K562 (cell line): ENCODE measurements at regions not wholly inside any gene's neighbourhood (a gene's known extent, or its start where the extent isn't known, plus 50 kb on each side); places are given as distances from the start of the nearest gene placed in this dataset.

Source experiments
- CTCF ChIP-seq, 3 experiments: IDR thresholded peaks in 2 of 3; conservative IDR thresholded peaks in 1 of 3; 2 replicates each; pipeline ENCODE4 v1.5.1; 2011 to 2012; ENCODE audit warnings: low read length in 3 of 3, mild to moderate bottlenecking in 3 of 3, control low read depth in 2 of 3, improper control_type of control experiment in 1 of 3, inconsistent platforms in 1 of 3, low read depth in 1 of 3, mixed read lengths in 1 of 3, moderate library complexity in 1 of 3; ENCODE audit not compliant: insufficient read depth in 2 of 3
- GTF2F1 ChIP-seq: IDR thresholded peaks from 2 replicates; pipeline ENCODE4 v1.6.1; 2011; ENCODE audit warnings: low read depth, low read length, improper control_type of control experiment
- MAX ChIP-seq: sonication (generic); formaldehyde crosslinking; IDR thresholded peaks from 2 replicates; pipeline ENCODE4 v1.9.0; 2022; ENCODE audit warnings: mild to moderate bottlenecking, missing genetic modification reagents
- MXI1 ChIP-seq: IDR thresholded peaks from 2 replicates; pipeline ENCODE4 v1.6.1; 2011; ENCODE audit warnings: low read depth, mild to moderate bottlenecking, improper control_type of control experiment, low read length
- POLR2AphosphoS5 ChIP-seq: IDR thresholded peaks from 2 replicates; pipeline ENCODE4 v1.6.1; 2011; ENCODE audit warnings: mild to moderate bottlenecking, low read depth, low read length, moderate library complexity; ENCODE audit not compliant: control insufficient read depth, insufficient read depth
- SRSF3 ChIP-seq: fragments of 200-400 bp; formaldehyde crosslinking; IDR thresholded peaks from 2 replicates; pipeline ENCODE4 v1.6.1; 2016; ENCODE audit warnings: mild to moderate bottlenecking, low read length, moderate library complexity; ENCODE audit not compliant: insufficient read depth

- TF ChIP-seq MAX (CRISPR knock-in tag), result no peak
- TF ChIP-seq MXI1, result no peak
- TF ChIP-seq GTF2F1, result no peak
- TF ChIP-seq POLR2AphosphoS5, result no peak
- TF ChIP-seq CTCF (IDR thresholded peaks at IDR 0.05 in 2 of 3, conservative IDR thresholded peaks at IDR 0.05 in 1 of 3; ENCODE audit: insufficient read depth in 2 of 3, low read depth in 1 of 3, low read length in 3 of 3), result no peak
- no peak for TF ChIP-seq SRSF3
Observed at GRCh38 chr6:92380803-92381601, 1038.4 kb downstream of the EPHA7 start.
